GM21526 (cell line): ENCODE measurements at regions not wholly inside any gene's neighbourhood (a gene's known extent, or its start where the extent isn't known, plus 50 kb on each side); places are given as distances from the start of the nearest gene placed in this dataset.
"Not testable (repeated sequence)": the region's sequence is repeated elsewhere in the genome, so short reads cannot be mapped to it uniquely, and the experiment has no call there.

ENCODE experiments used
- ATAC-seq: cut with Tn5 transposase; IDR thresholded peaks from one replicate; pipeline ENCODE4 v1.9.1; 2021; ENCODE audit warnings: moderate library complexity; ENCODE audit not compliant: unreplicated experiment, low FRiP score

- no peak for ATAC-seq
These were observed 117.8 kb downstream of the C16orf95 start for GRCh38 chr16:87199379-87199778.

DNA sequence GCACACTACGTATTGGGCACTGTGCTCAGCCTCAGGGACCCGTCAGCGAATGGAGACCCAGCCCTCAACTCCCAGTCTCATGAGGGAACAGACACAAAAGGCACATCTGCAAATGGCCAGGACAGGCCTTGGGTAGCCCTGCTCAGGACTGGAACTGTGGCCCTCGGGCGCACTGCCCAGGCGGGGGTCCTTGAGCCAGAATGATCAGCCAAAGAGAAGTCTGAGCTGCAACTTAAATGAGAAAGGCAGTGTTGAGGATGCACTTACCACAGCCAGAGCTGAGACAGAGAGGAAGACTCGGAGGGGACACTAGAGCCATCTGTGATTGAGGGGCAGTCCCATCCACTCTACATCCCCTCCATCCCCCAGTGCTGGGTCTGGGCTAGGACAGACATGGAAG lies 117.3 kb downstream of the C16orf95 start:
- ATAC-seq, result no peak

DNA sequence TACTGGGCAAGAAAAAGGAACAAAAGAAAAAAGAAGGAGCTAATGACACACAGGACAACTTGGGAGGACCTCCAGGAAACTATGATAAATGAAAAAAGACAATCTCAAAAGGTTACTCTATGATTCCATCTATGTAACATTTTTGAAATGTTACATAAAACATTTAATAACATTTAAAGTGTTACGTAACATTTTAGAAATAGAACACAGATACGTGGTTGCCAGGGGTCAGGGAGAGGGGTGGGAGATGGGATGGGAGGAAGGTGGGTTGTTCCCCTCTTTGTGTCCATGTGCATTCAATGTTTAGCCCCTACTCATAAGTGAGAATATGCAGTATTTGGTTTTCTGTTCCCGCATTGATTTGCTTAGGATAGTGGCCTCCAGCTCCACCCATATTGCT lies 116.6 kb downstream of the C16orf95 start:
- no peak for ATAC-seq

DNA sequence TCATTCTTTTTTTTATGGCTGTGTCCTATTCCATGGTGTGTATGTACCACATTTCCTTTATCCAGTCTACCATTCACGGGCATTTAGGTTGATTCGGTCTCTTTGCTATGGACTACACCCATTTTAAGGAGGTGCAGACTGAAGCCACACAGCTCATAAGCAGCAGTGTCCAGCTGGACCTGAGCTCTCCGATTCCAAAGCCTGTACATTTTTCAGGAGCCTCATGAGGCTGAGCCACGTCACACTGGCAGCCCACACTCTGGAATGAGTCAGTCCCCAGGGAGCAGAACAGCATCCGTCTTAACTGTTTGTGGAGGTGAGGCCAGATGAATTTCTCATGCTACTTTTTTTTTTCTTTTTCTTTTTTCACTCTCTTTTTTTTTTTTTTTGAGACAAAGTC lies 116.1 kb downstream of the C16orf95 start:
- ATAC-seq, result no peak

GRCh38 chr16:87201790-87202189 lies 115.4 kb downstream of the C16orf95 start:
- ATAC-seq, result no peak

DNA sequence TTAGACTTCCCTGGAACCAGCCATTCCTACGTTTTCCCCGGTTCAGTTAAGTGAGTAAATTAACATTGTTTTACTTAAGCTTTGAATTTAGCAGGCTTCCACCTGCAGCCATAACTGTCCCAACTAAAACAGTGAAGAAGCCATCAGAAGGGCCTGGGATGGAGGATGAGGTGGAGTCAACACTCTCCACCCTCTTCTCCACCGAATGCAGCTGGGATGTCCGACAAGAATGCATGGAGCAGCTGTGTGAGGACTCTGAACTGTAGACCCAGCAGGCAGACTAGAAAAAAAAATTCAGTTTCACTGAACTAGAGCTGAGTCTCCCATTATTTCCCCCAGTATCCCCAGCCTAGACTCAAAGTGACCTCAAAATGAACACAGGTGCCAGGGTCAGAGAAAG lies 114.8 kb downstream of the C16orf95 start:
- ATAC-seq, result no peak

DNA sequence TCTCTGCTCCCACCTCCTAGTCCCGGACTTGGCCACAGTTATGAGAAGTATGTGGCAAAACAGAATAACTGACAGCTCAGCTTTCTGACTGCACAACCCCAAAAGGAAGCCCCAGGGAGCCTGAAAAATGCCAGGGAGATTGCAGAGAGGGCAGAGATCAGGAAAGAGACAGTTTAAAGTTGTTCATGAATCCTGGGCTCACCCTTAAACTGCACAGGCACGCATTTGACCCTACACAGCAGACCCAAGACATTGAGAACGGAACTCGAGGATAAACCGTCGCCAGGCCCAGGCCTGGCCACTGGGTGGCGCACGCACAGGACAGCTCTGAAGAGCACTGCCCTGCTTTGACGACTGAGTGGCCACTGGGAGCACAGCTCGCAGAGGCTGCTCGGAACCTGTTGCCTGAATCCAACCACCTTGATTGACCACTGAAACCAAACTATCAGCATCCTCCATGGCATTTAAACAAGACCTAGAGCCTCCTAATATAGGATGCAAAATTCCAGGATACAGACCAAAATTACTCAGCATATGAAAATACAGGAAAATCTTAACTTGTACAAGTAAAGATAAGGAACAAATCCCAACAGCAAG lies 114.0 kb downstream of the C16orf95 start:
- no peak for ATAC-seq

- no peak for ATAC-seq
These were observed 110.3 kb downstream of the C16orf95 start for GRCh38 chr16:87206646-87207451.

DNA sequence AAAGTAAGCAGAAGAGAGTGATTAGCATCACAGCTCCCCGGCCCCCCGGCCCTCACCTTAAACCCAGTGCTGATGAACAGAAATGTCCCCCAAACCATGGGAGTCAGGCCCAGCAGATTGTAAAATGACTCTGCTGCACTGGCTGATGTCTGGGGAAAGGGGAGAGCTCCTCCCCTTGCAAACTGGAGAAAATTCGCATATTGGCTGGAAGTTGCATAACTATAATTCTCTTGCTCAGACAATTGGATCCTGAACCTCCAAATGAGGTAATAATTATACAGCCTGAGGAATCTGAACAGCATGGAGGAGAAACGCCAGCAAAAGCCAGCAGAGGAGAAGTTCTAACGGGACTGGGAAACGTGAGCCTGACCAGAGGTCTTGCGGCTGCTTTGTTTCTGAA lies 109.7 kb downstream of the C16orf95 start:
- ATAC-seq, result no peak

- ATAC-seq, result no peak
These were observed 109.2 kb downstream of the C16orf95 start for GRCh38 chr16:87207965-87208364.

- not testable (repeated sequence) for ATAC-seq
These were observed 108.2 kb downstream of the C16orf95 start for GRCh38 chr16:87208968-87209367.

DNA sequence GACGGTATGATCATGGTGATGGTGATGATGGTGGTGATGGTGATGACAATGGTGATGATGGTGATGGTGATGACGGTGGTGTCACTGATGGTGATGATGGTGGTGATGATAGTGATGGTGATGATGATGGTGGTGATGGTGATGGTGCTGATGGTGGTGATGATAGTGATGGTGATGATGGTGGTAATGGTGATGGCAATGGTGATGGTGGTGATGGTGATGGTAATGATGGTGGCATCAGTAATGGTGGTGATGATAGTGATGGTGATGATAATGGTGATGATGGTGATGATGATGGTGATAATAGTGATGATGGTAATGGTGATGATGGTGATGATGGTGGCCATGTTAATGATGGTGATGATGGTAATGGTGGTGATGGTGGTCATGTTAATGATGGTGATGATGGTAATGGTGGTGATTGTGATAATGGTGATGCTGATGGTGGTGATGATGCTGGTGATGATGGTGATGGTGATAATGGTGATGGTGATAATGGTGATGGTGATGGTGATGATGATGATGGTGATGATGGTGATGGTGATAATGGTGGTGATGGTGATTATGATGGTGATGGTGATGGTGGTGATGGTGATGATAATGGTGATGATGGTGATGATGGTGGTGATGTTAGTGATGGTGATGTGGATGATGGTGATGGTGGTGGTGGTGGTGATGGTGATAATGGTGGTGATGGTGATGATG lies 107.2 kb downstream of the C16orf95 start:
- ATAC-seq, result no peak

- no peak for ATAC-seq
These were observed 106.3 kb downstream of the C16orf95 start for GRCh38 chr16:87210894-87211293.

DNA sequence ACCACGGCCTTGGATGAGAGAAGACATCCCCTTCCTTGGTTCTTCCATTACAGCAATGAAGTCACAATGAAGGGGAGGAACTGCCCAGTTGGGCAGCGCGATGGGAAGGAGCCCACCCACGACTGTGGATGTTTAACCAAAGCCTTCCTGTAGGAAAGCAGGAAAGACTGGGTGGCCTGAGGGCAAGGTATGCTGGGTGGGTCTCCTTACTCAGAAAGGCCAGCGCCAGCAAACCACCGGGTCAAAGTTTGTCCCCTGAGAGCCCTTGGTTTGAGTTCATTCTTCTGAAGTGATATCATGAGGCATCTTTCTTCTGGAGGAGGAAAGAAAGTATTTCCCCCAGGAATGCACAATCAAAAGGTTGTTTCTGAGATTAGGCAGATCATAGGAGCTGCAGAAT lies 105.2 kb downstream of the C16orf95 start:
- no peak for ATAC-seq

GRCh38 chr16:87213536-87213935 lies 103.7 kb downstream of the C16orf95 start:
- ATAC-seq, result no peak

- ATAC-seq, result no peak
These were observed 100.9 kb downstream of the C16orf95 start for GRCh38 chr16:87216148-87216840.

- ATAC-seq, result no peak
These were observed 100.3 kb downstream of the C16orf95 start for GRCh38 chr16:87216841-87217275.

- ATAC-seq, result not testable (repeated sequence)
These were observed 99.4 kb downstream of the C16orf95 start for GRCh38 chr16:87217802-87218201.

- no peak for ATAC-seq
These were observed 98.7 kb downstream of the C16orf95 start for GRCh38 chr16:87218281-87219055.

DNA sequence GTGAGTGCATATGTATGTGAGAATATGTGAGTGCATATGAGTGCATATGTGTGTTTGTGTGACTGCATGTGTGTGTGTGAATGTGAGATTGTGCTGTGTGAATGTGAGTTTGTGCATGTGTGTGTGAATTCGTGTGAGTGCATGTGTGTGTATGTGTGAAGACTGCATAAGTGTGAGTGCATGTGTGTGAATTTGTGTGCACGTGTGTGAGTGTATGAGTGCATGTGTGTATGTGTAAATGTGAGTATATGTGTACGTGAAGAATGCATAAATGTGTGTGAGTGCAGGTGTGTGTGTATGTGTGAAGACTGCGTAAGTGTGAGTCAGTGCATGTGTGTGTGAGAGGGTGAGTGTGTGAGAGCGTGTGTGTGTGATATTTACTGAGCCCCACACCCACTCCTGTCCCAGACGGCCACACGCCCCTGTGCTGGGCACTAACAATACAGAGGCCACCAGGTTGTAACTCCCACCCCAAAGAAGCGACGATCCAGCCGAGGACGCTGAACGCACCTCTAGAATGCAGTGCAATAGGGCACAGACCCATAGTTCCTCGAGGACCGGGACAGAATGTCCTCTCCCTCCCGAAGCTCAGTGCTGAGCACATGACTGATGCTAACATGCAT lies 97.8 kb downstream of the C16orf95 start:
- ATAC-seq, result no peak
